Tibial nerve (tissue), 4 donors: ENCODE measurements at regions not wholly inside any gene's neighbourhood (a gene's known extent, or its start where the extent isn't known, plus 50 kb on each side); places are given as distances from the start of the nearest gene placed in this dataset.

Experiments used
- DNase-seq, 2 donors: peaks; one replicate each; pipeline ENCODE4 v3.0.0-alpha.2; 2019; ENCODE audit warnings: low spot score in 2 of 2
- H3K27ac ChIP-seq, 4 donors: fragments of 200-600 bp; sonication (generic) in 3 of 4; one replicate each; pipeline ENCODE4 v1.5.1; 2017 to 2019; ENCODE audit warnings: mild to moderate bottlenecking in 1 of 4
- H3K27me3 ChIP-seq, 2 donors: fragments of 200-600 bp; sonication (generic) in 1 of 2; one replicate each; pipeline versions ENCODE4 v1.5.1 to v1.6.0; 2017 to 2019
- H3K36me3 ChIP-seq, 3 donors: fragments of 200-600 bp; sonication (generic); one replicate each; pipeline ENCODE4 v1.5.1; 2018 to 2019
- H3K4me1 ChIP-seq, 4 donors: fragments of 200-600 bp; sonication (generic) in 3 of 4; one replicate each; pipeline ENCODE4 v1.5.1; 2017 to 2019
- H3K4me3 ChIP-seq, 4 donors: fragments of 200-600 bp; sonication (generic) in 3 of 4; one replicate each; pipeline ENCODE4 v1.5.1; 2017 to 2019; ENCODE audit warnings: mild to moderate bottlenecking in 1 of 4, moderate library complexity in 1 of 4
- H3K9me3 ChIP-seq, 4 donors: fragments of 200-600 bp; sonication (generic) in 3 of 4; one replicate each; pipeline ENCODE4 v1.5.1; 2017 to 2019
- EP300 ChIP-seq, 2 donors: sonication (generic); formaldehyde crosslinking; IDR thresholded peaks; one replicate each; pipeline ENCODE4 v1.6.1; 2017; ENCODE audit warnings: antibody characterized with exemption in 2 of 2, mild to moderate bottlenecking in 1 of 2
- POLR2A ChIP-seq, 2 donors: fragments of 450-650 bp; IDR thresholded peaks; one replicate each; pipeline ENCODE4 v1.6.1; 2017; ENCODE audit warnings: antibody characterized with exemption in 2 of 2, mild to moderate bottlenecking in 2 of 2, moderate library complexity in 2 of 2
- WGBS, 2 donors: methylation state at CpG; one replicate each; pipeline ENCODE4 v1.1.5; 2018; 5-methylcytosine and 5-hydroxymethylcytosine counted together
- TF ChIP-seq, protein P1 (sequence below), 5 experiments: fragments of 200-600 bp in 3 of 5; fragments of 450-650 bp in 2 of 5; sonication (generic) in 3 of 5; IDR thresholded peaks; one replicate each; pipeline ENCODE4 v1.5.1; 2016 to 2019; ENCODE audit warnings: antibody characterized with exemption in 5 of 5, mild to moderate bottlenecking in 3 of 5, moderate library complexity in 2 of 5

DNA sequence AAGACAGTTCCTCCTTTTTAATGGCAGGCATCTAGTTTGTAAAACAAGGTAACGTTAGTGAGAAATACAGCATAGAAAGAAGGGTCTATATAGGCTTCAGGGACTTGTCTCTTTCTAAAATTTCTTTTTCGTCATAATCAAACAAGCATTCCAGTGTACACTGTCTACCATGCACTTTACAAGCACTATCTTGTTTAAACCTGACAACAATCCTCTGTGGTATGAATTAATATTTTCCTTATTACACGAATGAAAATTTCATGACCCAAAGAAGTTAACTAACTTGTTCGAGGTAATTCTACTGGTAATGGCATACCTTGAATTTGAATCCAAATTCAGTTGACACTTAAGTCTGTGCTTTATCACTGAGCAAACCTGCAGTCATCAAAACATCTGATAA lies 399.7 kb upstream of the NBEA start:
- no peak overlapping the region for H3K4me3 ChIP-seq
- H3K9me3 ChIP-seq = no peaks in the 10 kb centered on the region
- no peak for TF ChIP-seq POLR2A (IDR thresholded peaks at IDR 0.05)
- no peak for TF ChIP-seq EP300 (IDR thresholded peaks at IDR 0.05)
- TF ChIP-seq, protein P1, sequence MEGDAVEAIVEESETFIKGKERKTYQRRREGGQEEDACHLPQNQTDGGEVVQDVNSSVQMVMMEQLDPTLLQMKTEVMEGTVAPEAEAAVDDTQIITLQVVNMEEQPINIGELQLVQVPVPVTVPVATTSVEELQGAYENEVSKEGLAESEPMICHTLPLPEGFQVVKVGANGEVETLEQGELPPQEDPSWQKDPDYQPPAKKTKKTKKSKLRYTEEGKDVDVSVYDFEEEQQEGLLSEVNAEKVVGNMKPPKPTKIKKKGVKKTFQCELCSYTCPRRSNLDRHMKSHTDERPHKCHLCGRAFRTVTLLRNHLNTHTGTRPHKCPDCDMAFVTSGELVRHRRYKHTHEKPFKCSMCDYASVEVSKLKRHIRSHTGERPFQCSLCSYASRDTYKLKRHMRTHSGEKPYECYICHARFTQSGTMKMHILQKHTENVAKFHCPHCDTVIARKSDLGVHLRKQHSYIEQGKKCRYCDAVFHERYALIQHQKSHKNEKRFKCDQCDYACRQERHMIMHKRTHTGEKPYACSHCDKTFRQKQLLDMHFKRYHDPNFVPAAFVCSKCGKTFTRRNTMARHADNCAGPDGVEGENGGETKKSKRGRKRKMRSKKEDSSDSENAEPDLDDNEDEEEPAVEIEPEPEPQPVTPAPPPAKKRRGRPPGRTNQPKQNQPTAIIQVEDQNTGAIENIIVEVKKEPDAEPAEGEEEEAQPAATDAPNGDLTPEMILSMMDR (IDR thresholded peaks at IDR 0.05) = no peak
- H3K27ac ChIP-seq = no peak overlapping the region
- no peaks in the 10 kb centered on the region for H3K36me3 ChIP-seq
- WGBS, 2 donors = 63 to 65% methylated on average over 4 of the region's 4 CpGs
- H3K4me1 ChIP-seq = no peaks in the 10 kb centered on the region
- no peak for DNase-seq
- H3K27me3 ChIP-seq = no peaks in the 10 kb centered on the region

DNA sequence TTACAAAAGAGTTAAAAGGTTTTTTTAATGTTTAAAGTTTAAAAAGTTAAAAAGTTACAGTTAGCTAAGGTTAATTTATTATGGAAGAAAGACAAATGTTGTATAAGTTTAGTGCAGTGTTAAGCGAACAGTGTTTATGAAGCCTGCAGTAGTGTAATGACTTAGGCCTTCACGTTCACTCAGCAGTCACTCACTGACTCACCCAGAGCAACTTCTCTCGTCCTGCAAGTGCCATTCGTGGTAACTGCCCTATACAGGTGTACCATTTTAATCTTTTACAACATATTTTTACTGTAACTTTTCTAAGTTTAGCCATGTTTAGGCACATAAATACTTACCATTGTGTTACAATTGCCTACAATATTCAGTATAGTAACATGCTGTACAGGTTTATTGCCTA lies 398.2 kb upstream of the NBEA start:
- no peak for DNase-seq
- no peaks in the 10 kb centered on the region for H3K36me3 ChIP-seq
- H3K4me3 ChIP-seq = no peak overlapping the region
- no peak for TF ChIP-seq EP300 (IDR thresholded peaks at IDR 0.05)
- TF ChIP-seq, protein P1 (IDR thresholded peaks at IDR 0.05) = no peak
- no peak for TF ChIP-seq POLR2A (IDR thresholded peaks at IDR 0.05)
- no peaks in the 10 kb centered on the region for H3K4me1 ChIP-seq
- no peak overlapping the region for H3K27ac ChIP-seq
- no peaks in the 10 kb centered on the region for H3K27me3 ChIP-seq
- 93 to 94% methylated on average over 4 of the region's 4 CpGs for WGBS, 2 donors
- H3K9me3 ChIP-seq = no peaks in the 10 kb centered on the region

DNA sequence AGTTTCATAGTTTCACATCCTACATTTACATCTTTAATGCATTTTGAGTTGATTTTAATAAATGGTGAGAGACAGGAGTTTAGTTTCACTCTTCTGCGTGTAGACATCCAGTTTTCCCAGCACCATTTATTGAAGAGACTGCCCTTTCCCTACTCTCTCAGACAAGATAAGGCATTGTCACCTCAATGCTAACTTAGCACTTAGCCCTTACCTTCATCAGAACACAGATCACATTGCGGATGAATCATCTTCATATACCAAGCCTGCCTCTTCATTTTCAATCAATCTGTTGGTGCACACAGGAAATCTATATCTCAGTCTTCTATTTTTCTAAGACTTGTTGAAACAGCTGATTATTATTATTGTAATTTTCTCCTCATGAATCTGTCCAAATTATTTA lies 396.6 kb upstream of the NBEA start:
- DNase-seq = no peak
- no peaks in the 10 kb centered on the region for H3K36me3 ChIP-seq
- TF ChIP-seq POLR2A (IDR thresholded peaks at IDR 0.05) = no peak
- TF ChIP-seq, protein P1 (IDR thresholded peaks at IDR 0.05) = no peak
- TF ChIP-seq EP300 (IDR thresholded peaks at IDR 0.05) = no peak
- H3K27me3 ChIP-seq = no peaks in the 10 kb centered on the region
- no peaks in the 10 kb centered on the region for H3K4me1 ChIP-seq
- no peak overlapping the region for H3K27ac ChIP-seq
- H3K9me3 ChIP-seq = no peaks in the 10 kb centered on the region
- H3K4me3 ChIP-seq = no peak overlapping the region
- WGBS, 2 donors = 81 to 91% methylated on average over 2 of the region's 2 CpGs

DNA sequence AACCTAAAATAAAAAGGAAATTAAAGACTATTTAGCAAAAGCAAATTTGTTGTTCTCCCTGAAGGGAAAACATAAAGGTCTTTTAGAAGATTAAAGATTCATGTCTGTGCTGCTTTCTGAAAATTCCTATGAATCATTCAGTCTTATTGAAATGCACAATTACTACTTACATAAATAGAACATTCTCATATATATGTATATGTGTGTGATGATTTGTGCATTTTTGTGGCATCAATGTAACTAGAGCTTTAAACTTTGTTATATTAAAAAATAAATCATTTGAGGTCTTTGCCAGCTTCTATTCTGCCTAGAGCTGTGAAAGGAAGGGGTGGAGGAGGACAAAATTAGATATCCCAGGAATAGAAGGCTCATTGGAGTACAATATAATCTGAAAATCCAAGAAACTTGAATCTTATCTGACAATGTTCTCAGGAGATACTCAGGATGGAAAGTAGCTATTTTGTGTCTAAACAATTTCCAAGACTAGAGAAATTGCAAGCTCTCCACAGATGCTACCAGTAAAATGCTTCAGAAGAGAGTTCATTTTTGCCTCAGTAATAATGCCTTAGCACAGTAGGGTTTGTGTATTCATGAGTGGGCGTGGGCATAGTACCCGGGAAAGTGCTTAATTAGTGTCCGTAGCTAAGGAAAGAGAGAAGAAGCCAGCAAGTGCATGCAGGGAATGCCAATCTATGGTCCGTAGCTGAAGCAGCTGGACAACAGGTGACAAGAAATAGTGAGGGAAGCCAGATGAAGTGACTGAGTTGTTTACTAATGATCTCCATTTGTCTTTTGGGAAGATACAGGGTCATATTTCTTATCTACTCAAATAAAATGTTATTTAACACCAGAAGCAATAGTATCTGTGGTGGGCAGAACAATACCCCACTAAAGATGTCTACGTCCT lies 395.5 kb upstream of the NBEA start:
- Histone ChIP-seq H3K27me3 (no peaks in the 10 kb centered on the region), H3K4me3 (no peak overlapping the region), H3K27ac (no peak overlapping the region), H3K9me3 (no peaks in the 10 kb centered on the region), H3K4me1 (no peaks in the 10 kb centered on the region), H3K36me3 (no peaks in the 10 kb centered on the region)
- no peak for DNase-seq
- WGBS, 2 donors = 65 to 67% methylated on average over 5 of the region's 5 CpGs
- no peak for TF ChIP-seq POLR2A (IDR thresholded peaks at IDR 0.05)
- no peak for TF ChIP-seq EP300 (IDR thresholded peaks at IDR 0.05)

DNA sequence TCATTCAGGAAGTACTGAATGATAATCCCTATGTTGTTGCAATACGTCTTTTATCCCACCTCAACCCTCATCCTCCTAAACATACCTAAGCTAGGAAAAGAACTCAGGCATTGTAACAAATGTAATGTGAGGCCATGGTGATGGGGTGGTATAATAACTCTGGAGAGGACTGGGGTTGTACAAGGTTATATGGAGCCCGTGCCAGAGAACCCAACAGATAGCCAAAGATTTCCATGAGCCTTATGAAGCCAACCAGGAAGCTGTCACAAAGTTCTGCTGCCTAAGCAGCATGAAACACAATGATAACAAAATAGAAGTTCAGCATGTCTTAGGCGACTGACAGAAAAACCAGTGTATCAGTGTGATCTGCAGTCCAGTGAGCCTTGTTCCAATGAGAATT lies 394.1 kb upstream of the NBEA start:
- TF ChIP-seq POLR2A (IDR thresholded peaks at IDR 0.05) (no peak), EP300 (IDR thresholded peaks at IDR 0.05) (no peak)
- TF ChIP-seq, protein P1 (IDR thresholded peaks at IDR 0.05) = no peak
- 92% methylated on average over 3 of the region's 3 CpGs for WGBS, 2 donors
- Histone ChIP-seq H3K27ac (no peak overlapping the region), H3K36me3 (no peaks in the 10 kb centered on the region), H3K27me3 (no peaks in the 10 kb centered on the region), H3K9me3 (no peaks in the 10 kb centered on the region), H3K4me3 (no peak overlapping the region), H3K4me1 (no peaks in the 10 kb centered on the region)
- DNase-seq = no peak
